ENCODE measurements at regions not wholly inside any gene's neighbourhood (a gene's known extent, or its start where the extent isn't known, plus 50 kb on each side); places are given as distances from the start of the nearest gene placed in this dataset.

DNA sequence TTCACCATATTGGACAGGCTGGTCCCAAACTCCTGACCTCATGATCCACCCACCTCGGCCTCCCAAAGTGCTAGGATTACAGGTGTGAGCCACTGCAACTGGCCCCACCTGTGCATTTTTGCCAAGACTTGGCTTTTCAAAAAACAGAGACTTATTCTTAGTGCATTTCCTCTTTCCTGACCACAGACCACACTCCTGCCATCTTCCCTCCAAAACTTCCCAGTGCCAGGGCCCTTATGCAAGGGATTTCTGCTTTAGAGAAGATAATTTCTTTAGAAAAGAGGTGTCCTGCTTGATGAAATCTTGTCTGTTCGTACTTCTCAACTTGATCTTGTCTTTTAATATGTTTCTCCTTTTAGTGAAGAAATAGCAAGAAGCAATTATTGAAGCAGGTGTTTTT lies 98.8 kb upstream of the ZNF516 start:
- Histone ChIP-seq H2AFZ (ENCODE audit: low read length) (no peak overlapping the region), H3K27ac (ENCODE audit: low read depth, low read length) (no peak overlapping the region), H3K36me3 (ENCODE audit: insufficient read depth, low read length) (no peaks in the 10 kb centered on the region), H3K9me3 (ENCODE audit: low read depth, low read length) (no peaks in the 10 kb centered on the region), H3K4me1 (ENCODE audit: insufficient read depth, low read length) (no peaks in the 10 kb centered on the region), H3K4me3 (ENCODE audit: insufficient read depth, low read length) (no peak overlapping the region), H4K20me1 (ENCODE audit: insufficient read depth, low read length) (no peaks in the 10 kb centered on the region), H3K79me2 (ENCODE audit: insufficient read depth, low read length) (no peaks in the 10 kb centered on the region), H3K27me3 (ENCODE audit: insufficient read depth, low read length) (peaks cover 13% of the 10 kb centered on the region), H3K4me2 (ENCODE audit: insufficient read depth, low read length) (no peak overlapping the region)
- TF ChIP-seq, protein P1, sequence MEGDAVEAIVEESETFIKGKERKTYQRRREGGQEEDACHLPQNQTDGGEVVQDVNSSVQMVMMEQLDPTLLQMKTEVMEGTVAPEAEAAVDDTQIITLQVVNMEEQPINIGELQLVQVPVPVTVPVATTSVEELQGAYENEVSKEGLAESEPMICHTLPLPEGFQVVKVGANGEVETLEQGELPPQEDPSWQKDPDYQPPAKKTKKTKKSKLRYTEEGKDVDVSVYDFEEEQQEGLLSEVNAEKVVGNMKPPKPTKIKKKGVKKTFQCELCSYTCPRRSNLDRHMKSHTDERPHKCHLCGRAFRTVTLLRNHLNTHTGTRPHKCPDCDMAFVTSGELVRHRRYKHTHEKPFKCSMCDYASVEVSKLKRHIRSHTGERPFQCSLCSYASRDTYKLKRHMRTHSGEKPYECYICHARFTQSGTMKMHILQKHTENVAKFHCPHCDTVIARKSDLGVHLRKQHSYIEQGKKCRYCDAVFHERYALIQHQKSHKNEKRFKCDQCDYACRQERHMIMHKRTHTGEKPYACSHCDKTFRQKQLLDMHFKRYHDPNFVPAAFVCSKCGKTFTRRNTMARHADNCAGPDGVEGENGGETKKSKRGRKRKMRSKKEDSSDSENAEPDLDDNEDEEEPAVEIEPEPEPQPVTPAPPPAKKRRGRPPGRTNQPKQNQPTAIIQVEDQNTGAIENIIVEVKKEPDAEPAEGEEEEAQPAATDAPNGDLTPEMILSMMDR (IDR thresholded peaks at IDR 0.05; ENCODE audit: extremely low read depth, low read depth, low read length): no peak
- DNase-seq (ENCODE audit: insufficient read length, low spot score, missing footprints): no peak

DNA sequence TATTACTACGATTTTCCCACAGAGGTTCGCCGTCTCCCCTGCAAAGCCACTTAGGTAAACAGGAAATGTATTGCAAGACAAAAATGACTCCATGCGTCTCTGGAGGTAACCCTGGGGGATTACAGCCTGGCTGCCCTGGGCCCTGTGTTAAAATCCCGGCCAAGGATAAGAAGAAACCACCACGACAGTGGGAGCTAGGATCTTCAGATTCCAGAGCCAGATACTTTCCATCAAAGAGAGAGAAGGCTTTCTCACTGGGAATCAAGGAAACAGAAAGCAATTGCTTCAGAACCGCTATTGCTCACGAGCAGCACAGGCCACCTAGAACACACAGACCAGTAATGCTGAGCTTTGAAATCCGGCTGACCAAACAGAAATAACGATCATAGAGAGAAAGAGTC lies 97.9 kb upstream of the ZNF516 start:
- Histone ChIP-seq H4K20me1 (ENCODE audit: insufficient read depth, low read length) (no peaks in the 10 kb centered on the region), H3K4me2 (ENCODE audit: insufficient read depth, low read length) (peak overlapping the region; percentile 58), H3K4me1 (ENCODE audit: insufficient read depth, low read length) (no peaks in the 10 kb centered on the region), H3K9me3 (ENCODE audit: low read depth, low read length) (no peaks in the 10 kb centered on the region), H3K27me3 (ENCODE audit: insufficient read depth, low read length) (peaks cover 13% of the 10 kb centered on the region), H3K79me2 (ENCODE audit: insufficient read depth, low read length) (no peaks in the 10 kb centered on the region), H2AFZ (ENCODE audit: low read length) (peak overlapping the region; percentile 41), H3K36me3 (ENCODE audit: insufficient read depth, low read length) (no peaks in the 10 kb centered on the region), H3K4me3 (ENCODE audit: insufficient read depth, low read length) (peak overlapping the region; percentile 28), H3K27ac (ENCODE audit: low read depth, low read length) (no peak overlapping the region)
- no peak for DNase-seq (ENCODE audit: insufficient read length, low spot score, missing footprints)
- TF ChIP-seq, protein P1 (IDR thresholded peaks at IDR 0.05; ENCODE audit: extremely low read depth, low read depth, low read length): no peak

DNA sequence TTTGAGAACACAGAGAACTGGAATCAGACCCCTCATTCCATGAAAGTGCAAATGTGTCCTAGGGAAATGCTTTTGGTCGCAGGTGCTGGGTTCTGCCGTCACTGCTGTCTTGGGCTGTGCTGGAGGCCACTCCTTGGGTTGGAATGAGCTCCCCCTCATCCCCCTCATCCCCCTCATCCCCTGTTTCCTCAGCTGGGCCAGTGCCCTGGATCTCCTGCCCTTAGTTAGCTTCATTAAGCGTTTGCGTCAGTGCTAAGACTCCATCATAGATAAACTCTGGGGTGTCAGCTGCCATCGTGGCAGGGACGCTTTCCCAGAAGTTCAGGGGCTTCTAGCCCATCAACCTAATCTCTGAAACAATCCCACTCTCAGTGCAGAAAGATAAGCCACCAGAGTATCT lies 97.1 kb upstream of the ZNF516 start:
- Histone ChIP-seq H3K4me1 (ENCODE audit: insufficient read depth, low read length) (no peaks in the 10 kb centered on the region), H3K27ac (ENCODE audit: low read depth, low read length) (no peak overlapping the region), H4K20me1 (ENCODE audit: insufficient read depth, low read length) (no peaks in the 10 kb centered on the region), H3K4me3 (ENCODE audit: insufficient read depth, low read length) (no peak overlapping the region), H3K4me2 (ENCODE audit: insufficient read depth, low read length) (no peak overlapping the region), H3K9me3 (ENCODE audit: low read depth, low read length) (no peaks in the 10 kb centered on the region), H3K79me2 (ENCODE audit: insufficient read depth, low read length) (no peaks in the 10 kb centered on the region), H3K27me3 (ENCODE audit: insufficient read depth, low read length) (peaks cover 13% of the 10 kb centered on the region), H2AFZ (ENCODE audit: low read length) (no peak overlapping the region), H3K36me3 (ENCODE audit: insufficient read depth, low read length) (no peaks in the 10 kb centered on the region)
- no peak for DNase-seq (ENCODE audit: insufficient read length, low spot score, missing footprints)
- TF ChIP-seq, protein P1 (IDR thresholded peaks at IDR 0.05; ENCODE audit: extremely low read depth, low read depth, low read length): no peak

DNA sequence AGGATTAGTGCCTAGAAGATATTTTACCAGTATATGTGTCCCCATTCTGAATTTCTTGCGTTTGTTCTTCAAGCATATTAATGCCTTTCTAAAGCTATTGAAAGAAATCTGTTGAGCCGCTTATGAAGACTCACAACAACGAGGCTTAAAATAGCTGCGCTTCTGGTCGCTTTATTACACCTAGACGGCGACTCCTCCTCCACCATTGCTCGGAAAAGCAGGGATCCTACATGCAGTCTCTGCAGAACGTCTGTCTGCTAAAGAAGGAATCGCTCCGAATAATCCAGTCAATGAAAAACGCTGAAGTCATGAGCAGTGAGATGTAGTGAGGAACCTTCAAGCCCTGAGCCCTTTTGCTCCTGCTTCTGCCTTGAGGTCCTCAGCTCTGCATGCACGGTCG lies 94.8 kb upstream of the ZNF516 start:
- no peak for DNase-seq (ENCODE audit: insufficient read length, low spot score, missing footprints)
- Histone ChIP-seq H3K27ac (ENCODE audit: low read depth, low read length) (no peak overlapping the region), H3K9me3 (ENCODE audit: low read depth, low read length) (no peaks in the 10 kb centered on the region), H3K4me2 (ENCODE audit: insufficient read depth, low read length) (no peak overlapping the region), H4K20me1 (ENCODE audit: insufficient read depth, low read length) (no peaks in the 10 kb centered on the region), H3K36me3 (ENCODE audit: insufficient read depth, low read length) (no peaks in the 10 kb centered on the region), H3K79me2 (ENCODE audit: insufficient read depth, low read length) (no peaks in the 10 kb centered on the region), H3K27me3 (ENCODE audit: insufficient read depth, low read length) (peaks cover 13% of the 10 kb centered on the region), H3K4me3 (ENCODE audit: insufficient read depth, low read length) (no peak overlapping the region), H2AFZ (ENCODE audit: low read length) (no peak overlapping the region), H3K4me1 (ENCODE audit: insufficient read depth, low read length) (no peaks in the 10 kb centered on the region)
- TF ChIP-seq, protein P1 (IDR thresholded peaks at IDR 0.05; ENCODE audit: extremely low read depth, low read depth, low read length): no peak

Measured in osteoblast (primary cell).